Activated naive CD8-positive, alpha-beta T cell treated with anti-CD3 and anti-CD28 coated beads, Interleukin-2, amount 50 U/mL, for 16 hours (primary cell): ENCODE measurements at regions not wholly inside any gene's neighbourhood (a gene's known extent, or its start where the extent isn't known, plus 50 kb on each side); places are given as distances from the start of the nearest gene placed in this dataset.
"Not testable (repeated sequence)": the region's sequence is repeated elsewhere in the genome, so short reads cannot be mapped to it uniquely, and the experiment has no call there.

Experiments
- DNase-seq: peaks from one replicate; pipeline ENCODE4 v3.0.0-alpha.2; 2020; ENCODE audit warnings: low read depth, low spot score

GRCh38 chr4:147102596-147102995, 156.9 kb upstream of the TTC29 start:
- no peak for DNase-seq

- no peak for DNase-seq
These were observed 157.8 kb upstream of the TTC29 start for GRCh38 chr4:147103403-147103946.

- no peak for DNase-seq
These were observed 159.1 kb upstream of the TTC29 start for GRCh38 chr4:147104768-147105167.

GRCh38 chr4:147108409-147108808, 162.7 kb upstream of the TTC29 start:
- DNase-seq = no peak

GRCh38 chr4:147109800-147110199, 164.1 kb upstream of the TTC29 start:
- DNase-seq = no peak

GRCh38 chr4:147110473-147111367, 165.1 kb upstream of the TTC29 start:
- DNase-seq = no peak

GRCh38 chr4:147112196-147112595, 166.5 kb upstream of the TTC29 start:
- DNase-seq = not testable (repeated sequence)

DNA sequence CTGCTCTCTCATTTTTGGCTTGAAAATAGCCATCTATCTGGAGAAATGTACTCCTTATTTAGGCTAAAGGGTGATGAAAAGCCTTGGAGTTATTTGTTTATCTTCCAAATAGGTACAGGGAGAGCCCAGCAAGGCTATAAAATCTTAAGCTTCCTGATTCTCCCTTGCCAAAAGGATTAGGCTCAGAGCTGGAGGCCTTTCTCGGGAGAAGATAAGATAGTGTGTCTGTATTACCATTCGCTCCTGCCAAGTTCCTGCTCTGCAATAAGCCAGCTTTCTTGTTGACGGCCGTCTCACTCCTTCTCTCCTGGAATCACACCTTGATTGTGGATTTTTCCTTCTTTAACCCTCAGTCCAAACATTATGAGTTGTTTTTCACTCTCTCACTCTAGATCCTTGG, 171.8 kb upstream of the TTC29 start:
- DNase-seq = no peak

- no peak for DNase-seq
These were observed 172.9 kb upstream of the TTC29 start for GRCh38 chr4:147118528-147118927.

DNA sequence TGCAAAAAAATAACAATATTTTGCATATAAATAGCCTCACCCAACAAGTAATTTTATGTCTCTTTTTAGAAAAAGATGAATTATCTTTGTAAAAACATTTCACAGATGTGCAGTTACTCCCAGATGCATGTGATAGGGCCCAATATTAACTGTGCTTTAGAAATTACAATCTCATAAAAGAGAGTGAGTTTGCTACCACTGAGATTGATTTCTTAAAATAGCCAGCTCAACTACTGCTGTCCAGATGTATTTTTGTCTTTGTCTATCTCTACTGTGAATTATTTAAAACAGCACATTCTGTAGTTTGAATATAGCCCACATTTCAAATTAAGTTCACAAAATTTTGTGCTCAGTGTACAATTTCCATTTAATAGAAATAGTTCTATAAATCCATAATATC, 177.0 kb upstream of the TTC29 start:
- DNase-seq = no peak

DNA sequence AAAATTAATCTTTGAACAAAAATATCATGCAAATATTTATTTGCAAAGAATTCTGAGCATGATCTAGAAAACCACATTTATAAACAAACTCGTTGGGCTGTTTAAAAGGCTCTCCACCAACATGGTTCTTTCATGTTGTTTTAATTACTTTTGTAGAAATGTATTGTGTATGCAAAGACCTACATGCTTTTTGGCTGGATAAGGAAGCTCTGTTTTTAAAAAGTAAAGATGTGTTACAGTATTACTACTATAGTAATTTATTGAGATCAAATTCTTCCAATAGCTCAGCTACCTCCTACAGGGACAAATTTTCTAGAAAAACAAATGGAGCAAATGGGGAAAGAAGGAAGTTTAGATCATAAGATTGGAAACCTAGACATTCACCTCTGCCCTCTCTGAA, 177.5 kb upstream of the TTC29 start:
- no peak for DNase-seq

DNA sequence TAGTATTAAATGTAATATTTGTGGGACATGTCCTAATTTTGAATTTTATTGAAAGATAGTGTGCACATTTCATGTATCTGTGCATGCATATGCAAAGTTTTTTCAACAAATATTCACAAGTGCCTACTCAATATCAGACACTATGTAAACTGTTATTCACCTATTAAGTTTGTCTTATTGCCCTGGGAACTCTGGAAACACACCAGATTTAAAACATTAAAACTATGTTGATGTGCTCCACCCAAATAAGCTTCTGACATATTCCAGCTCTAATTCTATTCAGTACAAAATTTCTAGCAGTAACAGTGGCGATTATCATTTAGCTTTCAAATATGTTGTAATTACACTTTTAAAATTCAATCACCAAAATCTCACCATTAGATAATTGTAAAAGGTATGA, 183.1 kb upstream of the TTC29 start:
- no peak for DNase-seq

- DNase-seq = no peak
These were observed 184.0 kb upstream of the TTC29 start for GRCh38 chr4:147129687-147130086.

- no peak for DNase-seq
These were observed 189.0 kb upstream of the TTC29 start for GRCh38 chr4:147134536-147135210.

DNA sequence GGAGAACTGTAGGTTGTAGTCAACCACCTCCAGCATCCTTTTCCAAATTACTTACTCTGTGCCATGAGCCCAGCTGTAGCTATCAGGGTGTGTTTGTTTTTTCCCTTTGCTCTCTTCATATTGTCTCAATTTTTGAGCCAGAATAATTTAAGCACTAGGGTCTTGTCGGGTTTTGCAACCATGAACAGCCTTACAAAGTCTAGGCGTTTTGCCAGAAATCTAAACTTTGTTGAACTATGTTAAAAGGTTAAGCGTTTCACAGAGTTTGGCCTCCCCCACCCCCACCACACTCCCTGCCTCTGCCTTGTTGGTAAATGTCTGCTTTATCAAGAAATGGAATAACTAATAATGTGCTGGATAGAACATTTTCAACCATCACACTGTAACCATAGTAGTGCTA, 190.6 kb upstream of the TTC29 start:
- no peak for DNase-seq

GRCh38 chr4:147136751-147137150, 191.1 kb upstream of the TTC29 start:
- DNase-seq = no peak

GRCh38 chr4:147137280-147137679, 191.6 kb upstream of the TTC29 start:
- no peak for DNase-seq

- DNase-seq = no peak
These were observed 192.5 kb upstream of the TTC29 start for GRCh38 chr4:147138171-147138570.

GRCh38 chr4:147139455-147140198, 194.0 kb upstream of the TTC29 start:
- no peak for DNase-seq

- no peak for DNase-seq
These were observed 206.1 kb upstream of the TTC29 start for GRCh38 chr4:147151763-147152162.

GRCh38 chr4:147157860-147158701, 212.4 kb upstream of the TTC29 start:
- DNase-seq = no peak
